ENCODE measurements at regions not wholly inside any gene's neighbourhood (a gene's known extent, or its start where the extent isn't known, plus 50 kb on each side); places are given as distances from the start of the nearest gene placed in this dataset.
"Not testable (repeated sequence)": the region's sequence is repeated elsewhere in the genome, so short reads cannot be mapped to it uniquely, and the experiment has no call there.

DNA sequence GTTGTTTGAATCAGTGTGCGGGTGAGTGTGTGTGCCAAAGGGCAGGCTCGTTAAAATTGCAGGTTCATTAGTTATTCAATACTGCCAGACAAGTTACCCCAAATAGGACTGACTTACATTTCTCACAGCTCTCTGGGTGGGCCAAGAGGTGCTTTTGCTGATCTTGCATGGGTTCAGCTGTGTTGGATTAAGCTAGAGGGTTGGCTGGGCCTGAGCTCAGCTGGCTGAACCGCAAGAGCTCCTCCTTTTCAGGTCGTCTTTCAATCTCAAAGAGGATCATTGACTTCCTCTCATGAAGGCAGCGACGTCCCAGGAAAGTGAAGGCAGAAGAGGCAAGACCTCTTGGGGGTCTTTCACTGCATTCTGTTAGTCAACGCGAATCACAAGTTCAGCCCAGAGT, 343.3 kb upstream of the FRG1 start:
- TF ChIP-seq, protein P1, sequence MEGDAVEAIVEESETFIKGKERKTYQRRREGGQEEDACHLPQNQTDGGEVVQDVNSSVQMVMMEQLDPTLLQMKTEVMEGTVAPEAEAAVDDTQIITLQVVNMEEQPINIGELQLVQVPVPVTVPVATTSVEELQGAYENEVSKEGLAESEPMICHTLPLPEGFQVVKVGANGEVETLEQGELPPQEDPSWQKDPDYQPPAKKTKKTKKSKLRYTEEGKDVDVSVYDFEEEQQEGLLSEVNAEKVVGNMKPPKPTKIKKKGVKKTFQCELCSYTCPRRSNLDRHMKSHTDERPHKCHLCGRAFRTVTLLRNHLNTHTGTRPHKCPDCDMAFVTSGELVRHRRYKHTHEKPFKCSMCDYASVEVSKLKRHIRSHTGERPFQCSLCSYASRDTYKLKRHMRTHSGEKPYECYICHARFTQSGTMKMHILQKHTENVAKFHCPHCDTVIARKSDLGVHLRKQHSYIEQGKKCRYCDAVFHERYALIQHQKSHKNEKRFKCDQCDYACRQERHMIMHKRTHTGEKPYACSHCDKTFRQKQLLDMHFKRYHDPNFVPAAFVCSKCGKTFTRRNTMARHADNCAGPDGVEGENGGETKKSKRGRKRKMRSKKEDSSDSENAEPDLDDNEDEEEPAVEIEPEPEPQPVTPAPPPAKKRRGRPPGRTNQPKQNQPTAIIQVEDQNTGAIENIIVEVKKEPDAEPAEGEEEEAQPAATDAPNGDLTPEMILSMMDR (IDR thresholded peaks at IDR 0.05; ENCODE audit: low read depth, low read length) = no peak
- H3K4me3 ChIP-seq (ENCODE audit: low read depth, low read length) = no peak overlapping the region

DNA sequence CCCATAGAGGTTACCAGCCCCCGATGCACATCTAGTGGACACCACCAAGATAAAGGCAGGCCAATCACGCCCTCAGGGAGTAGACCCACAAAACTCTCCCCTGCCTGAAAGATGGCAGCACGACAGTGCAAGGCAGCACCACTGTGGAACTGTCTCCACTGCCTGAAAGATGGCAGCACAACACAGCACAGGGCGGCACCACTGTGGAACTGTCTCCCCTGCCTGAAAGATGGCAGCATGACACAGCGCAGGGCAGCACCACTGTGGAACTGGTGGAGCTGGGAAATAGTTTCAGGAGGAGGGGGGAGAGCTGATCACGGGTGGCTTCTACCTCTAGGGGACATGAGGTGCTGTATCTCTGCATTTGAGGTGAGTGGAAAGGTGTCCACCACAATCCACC, 340.4 kb upstream of the FRG1 start:
- no peak overlapping the region for H3K4me3 ChIP-seq (ENCODE audit: low read depth, low read length)
- TF ChIP-seq, protein P1 (IDR thresholded peaks at IDR 0.05; ENCODE audit: low read depth, low read length) = no peak

DNA sequence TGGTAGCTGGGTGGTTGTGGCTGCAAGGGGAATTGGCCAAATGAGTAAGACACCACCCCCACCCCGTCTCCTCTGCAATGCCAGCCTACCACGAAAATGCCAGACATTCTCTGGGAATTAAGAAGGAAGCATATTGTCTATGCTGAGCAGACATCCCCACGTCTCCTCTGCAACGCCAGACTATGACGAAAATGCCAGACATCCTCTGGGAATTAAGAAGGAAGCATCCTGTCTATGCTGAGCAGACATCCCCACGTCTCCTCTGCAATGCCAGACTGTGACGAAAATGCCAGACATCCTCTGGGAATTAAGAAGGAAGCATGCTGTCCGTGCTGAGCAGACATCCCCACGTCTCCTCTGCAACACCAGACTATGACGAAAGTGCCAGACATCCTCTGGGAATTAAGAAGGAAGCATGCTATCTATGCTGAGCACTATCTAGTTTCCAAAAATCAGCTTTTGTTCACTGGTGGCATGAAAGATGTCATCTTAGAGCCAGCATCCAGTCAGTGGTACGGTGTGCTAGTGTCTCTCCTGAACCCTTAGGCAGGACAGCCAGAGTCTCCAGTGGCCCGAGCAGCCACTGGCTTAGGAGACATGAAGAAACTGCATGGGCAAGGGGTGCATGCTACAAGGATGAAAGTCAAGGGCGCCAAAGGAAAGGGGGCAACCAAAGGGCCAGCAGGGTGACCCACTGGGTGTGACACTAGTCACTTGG, 339.8 kb upstream of the FRG1 start:
- H3K4me3 ChIP-seq (ENCODE audit: low read depth, low read length) = no peak overlapping the region
- TF ChIP-seq, protein P1 (IDR thresholded peaks at IDR 0.05; ENCODE audit: low read depth, low read length) = no peak

DNA sequence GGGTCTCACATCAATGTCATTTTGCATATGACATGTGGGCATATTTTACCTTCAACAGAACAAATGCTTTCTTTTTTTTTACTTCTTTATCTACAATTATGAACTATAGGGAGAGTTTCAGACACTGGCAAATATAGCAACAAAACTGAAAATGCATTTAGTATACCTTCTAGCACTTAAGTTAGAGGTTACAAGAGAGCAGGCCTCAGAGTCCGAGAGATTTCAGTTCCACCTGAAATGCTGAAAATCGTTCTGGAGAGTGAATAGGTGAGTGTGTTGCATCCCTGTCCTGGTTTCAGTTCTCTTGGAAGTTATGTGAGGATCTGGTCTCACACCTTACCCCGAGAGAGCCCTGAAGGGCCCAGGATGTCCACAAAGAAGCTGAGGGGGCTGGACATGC, 337.8 kb upstream of the FRG1 start:
- not testable (repeated sequence) for H3K4me3 ChIP-seq (ENCODE audit: low read depth, low read length)

DNA sequence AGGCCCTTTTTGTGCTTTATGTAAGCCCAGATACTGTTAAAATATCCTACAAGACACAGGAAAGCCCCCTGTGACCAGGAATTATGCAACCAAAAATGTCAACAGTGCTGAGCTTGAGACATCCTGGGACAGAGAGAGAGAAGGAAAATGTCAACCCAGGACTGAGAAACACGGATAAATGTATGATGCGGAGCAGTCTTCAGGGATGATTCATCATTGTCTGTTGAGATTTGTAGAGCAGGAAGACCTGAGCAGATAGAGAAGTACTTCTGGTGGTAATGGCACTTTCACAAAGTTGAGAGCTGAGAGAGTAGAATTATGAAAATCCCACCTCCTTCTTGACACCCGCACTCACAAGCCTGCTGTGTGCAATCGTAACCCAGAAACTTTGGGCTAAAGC, 330.1 kb upstream of the FRG1 start:
- H3K4me3 ChIP-seq (ENCODE audit: low read depth, low read length) = not testable (repeated sequence)

DNA sequence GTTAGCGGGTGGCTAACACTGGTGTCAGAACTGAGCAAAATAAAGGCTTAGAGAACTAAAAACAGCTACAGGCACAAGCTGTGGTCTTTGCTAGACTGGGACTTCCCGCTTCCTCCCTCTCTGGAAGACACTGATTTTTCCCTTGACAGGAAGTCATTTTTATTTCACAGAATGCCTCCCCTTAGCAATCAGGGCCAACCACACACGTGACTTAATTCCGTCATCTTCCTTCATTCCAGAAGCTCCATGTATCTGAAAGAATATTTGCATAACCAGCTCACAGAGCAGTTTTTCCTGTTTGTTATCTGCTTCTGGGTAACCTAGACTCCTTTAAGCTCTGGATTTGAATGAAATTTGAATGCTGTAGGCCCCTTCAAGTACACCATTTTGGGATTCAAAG, 327.5 kb upstream of the FRG1 start:
- TF ChIP-seq, protein P1 (IDR thresholded peaks at IDR 0.05; ENCODE audit: low read depth, low read length) = no peak
- no peak overlapping the region for H3K4me3 ChIP-seq (ENCODE audit: low read depth, low read length)

DNA sequence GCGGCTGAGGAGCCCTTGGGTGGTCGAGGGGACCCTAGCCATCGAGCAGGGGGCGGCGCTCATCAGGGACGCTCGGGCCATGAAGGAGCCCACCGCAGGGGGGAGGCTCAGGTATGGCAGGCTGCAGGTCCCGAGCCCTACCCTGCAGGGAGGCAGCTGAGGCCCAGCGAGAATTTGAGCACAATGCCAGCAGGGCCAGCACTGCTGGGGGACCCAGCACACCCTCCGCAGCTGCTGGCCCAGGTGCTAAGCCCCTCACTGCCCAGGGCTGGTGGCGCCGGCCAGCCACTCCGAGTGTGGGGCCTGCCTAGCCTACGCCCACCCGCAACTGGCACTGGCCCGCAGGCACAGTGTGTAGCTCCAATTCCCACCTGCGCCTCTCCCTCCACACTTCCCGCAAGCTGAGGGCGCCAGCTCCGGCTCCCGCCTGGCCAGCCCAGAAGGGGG, 325.4 kb upstream of the FRG1 start:
- no peak overlapping the region for H3K4me3 ChIP-seq (ENCODE audit: low read depth, low read length)
- TF ChIP-seq, protein P1 (IDR thresholded peaks at IDR 0.05; ENCODE audit: low read depth, low read length) = no peak

DNA sequence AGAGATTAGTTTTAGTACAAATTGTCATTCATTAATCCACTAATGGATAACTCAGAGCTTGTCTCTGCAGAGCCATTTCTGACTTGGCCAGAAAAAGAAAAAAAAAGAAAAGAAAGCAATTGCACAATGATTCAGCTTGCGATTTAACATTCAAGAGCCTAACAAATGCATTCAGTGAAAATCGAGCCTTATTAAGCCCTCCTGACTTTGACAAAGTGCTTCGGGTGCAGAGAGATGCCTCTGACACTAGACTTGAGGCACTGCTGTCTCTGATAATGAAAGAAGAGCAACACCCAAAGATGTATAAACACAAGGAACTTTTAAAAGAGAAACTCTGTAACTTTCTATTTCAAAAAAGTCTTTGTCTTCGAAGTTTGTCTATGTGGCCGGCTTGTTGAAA, 322.9 kb upstream of the FRG1 start:
- not testable (repeated sequence) for H3K4me3 ChIP-seq (ENCODE audit: low read depth, low read length)

DNA sequence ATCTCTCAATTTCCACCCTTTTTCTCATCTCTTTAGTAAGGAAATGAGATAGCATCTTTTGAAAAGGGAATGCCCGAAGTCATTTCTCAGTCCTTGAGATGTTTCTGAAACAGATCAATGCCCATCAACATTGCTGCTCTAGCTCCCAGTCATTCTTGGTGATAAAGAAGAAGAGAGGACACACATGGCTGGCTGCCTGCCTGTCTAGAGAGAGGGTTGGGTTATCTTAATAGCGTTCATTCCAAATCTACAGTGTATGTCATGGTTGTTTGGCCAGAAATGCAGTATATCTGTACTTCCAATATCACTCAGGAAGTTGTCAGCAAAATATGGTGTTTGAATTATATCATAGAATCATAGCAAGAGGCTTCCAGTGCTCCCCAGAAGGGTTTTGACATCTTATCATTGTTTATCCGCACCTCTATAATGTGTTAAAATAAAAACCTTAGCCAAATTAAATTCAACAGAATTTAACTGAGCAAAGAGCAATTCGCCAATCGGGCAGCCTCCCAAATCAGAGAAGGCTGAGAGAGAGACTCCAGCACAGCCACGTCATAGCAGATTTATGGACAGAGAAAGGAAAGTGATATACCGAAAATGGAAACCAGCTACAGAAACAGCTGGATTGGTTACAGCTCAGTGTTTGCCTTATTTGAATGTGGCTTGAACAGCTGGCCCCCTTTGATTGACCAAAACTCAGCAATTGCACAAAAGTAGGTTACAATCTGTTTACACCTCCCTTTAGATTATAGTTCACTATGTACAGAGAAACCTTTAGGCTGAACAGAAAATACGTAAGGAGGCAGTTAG, 321.0 kb upstream of the FRG1 start:
- not testable (repeated sequence) for H3K4me3 ChIP-seq (ENCODE audit: low read depth, low read length)

DNA sequence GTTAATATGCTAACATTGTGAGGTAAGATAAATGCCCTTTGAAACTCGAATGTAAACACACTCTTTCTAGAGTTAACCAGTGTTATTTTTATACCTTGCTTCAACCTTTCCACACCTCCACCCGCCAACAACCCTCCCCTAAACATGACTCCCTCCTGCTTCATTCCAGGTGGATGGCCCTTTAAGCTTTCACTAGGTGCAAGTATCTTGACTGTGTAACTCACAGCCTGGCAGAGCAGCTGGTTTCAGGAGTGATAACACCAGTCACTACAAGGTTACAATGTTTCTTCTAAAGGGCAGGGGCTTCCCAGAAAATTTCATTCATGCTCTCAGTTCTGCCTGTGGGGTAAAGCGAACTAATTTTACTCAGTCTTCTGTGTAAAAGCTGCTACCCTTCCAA, 318.1 kb upstream of the FRG1 start:
- H3K4me3 ChIP-seq (ENCODE audit: low read depth, low read length) = not testable (repeated sequence)

DNA sequence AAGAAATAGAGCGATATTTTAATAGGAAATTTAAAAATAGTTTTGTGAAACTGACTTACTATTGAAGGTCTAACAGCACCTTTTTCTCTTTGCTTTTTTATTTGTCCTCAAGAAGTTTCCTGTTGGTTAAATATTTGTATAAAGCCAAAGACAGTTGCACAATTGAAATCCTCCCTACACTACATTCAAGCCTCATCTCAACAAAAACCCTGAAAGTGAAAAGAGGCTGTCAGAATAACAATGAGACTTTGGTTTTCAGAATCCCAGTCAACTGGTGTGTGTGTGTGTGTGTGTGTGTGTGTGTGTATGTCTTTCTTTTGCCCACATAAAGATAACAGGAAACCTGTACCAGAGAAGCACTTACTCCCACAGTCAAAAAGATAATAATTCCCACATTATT, 313.6 kb upstream of the FRG1 start:
- H3K4me3 ChIP-seq (ENCODE audit: low read depth, low read length) = not testable (repeated sequence)

DNA sequence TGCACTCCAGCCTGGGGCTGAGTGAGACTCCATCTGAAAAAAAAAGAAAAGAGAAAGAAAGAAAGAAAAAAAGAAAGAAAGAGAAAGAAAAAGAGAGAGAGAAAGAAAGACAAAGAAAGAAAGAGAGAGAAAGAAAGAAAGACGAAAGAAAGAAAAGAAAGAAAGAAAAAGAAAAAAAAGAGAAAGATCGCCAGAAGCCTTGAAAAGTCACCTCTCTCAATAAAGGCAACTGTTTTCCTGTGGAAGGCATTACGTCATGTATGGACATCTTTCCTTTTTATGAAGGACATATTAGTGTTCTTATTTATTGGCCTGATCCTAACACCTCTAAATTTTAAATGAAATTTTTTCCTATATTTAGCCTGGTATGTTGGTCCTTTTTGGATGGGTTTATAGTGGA, 310.9 kb upstream of the FRG1 start:
- not testable (repeated sequence) for H3K4me3 ChIP-seq (ENCODE audit: low read depth, low read length)

DNA sequence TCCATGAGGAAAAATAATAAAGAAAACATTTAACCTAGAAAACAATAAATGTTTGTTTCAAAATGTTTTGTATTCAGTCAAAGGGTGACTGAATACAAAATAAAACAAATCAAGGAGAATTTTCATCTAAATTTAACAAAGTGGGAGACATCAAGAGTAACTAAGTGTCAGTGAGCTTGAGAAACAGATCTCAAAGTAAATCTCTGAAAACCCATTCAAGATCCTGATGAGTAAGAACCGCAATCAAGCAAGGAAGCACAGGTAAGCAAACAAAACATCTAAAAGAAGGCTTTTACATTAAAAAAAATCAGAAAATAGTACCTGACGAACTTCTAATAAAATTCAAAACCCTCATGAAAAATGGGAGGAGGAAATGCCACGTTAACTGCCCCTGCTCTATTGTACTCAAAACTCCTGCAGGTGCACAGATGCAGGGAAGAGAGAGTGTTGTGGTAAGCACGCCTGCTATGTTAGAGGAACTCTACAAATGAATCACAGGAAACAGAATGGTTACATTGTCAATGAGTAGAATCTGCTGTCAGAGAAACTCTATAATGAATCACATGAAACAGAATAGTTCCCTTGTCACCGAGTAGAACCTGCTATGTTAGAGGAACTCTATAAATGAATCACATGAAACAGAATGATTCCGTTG, 309.6 kb upstream of the FRG1 start:
- not testable (repeated sequence) for H3K4me3 ChIP-seq (ENCODE audit: low read depth, low read length)

DNA sequence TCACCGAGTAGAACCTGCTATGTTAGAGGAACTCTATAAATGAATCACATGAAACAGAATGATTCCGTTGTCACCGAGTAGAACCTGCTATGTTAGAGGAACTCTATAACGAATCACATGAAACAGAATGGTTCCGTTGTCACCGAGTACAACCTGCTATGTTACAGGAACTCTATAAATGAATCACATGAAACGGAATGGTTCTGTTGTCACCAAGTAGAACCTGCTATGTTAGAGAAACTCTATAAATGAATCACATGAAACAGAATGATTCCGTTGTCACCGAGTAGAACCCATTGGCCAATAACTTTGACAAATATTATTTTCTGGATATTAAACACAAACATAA, 309.1 kb upstream of the FRG1 start:
- H3K4me3 ChIP-seq (ENCODE audit: low read depth, low read length) = not testable (repeated sequence)

Measured in WI38 (cell line).